ENCODE measurements at regions not wholly inside any gene's neighbourhood (a gene's known extent, or its start where the extent isn't known, plus 50 kb on each side); places are given as distances from the start of the nearest gene placed in this dataset.

- Histone ChIP-seq H2AFZ (ENCODE audit: control insufficient read depth, low read depth, low read length) (no peak overlapping the region), H3K27me3 (replicated peaks in 1 of 2; ENCODE audit: control insufficient read depth in 2 of 2, insufficient read depth in 2 of 2, low read length in 1 of 2) (no peaks in the 10 kb centered on the region), H3K4me1 (ENCODE audit: control insufficient read depth, insufficient read depth, low read length) (no peaks in the 10 kb centered on the region), H3K9ac (ENCODE audit: control insufficient read depth, insufficient read depth, low read length) (no peak overlapping the region), H3K4me2 (ENCODE audit: control insufficient read depth, insufficient read depth) (no peak overlapping the region), H3K79me2 (ENCODE audit: control insufficient read depth, insufficient read depth, low read length) (no peaks in the 10 kb centered on the region), H3K36me3 (ENCODE audit: control insufficient read depth in 2 of 2, insufficient read depth in 2 of 2, low read length in 1 of 2) (no peaks in the 10 kb centered on the region), H3K27ac (ENCODE audit: control insufficient read depth, insufficient read depth) (no peak overlapping the region), H4K20me1 (ENCODE audit: control insufficient read depth, insufficient read depth) (no peaks in the 10 kb centered on the region), H3K9me3 (replicated peaks; ENCODE audit: control insufficient read depth, insufficient read depth, low read length) (no peaks in the 10 kb centered on the region), H3K4me3 (no peak overlapping the region)
- BruUV-seq (replicated peaks), result no TSS peak
- FAIRE-seq (no peak), ATAC-seq (no peak), DNase-seq (ENCODE audit: low read depth, low spot score) (no peak)
- WGBS (ENCODE audit: insufficient coverage, insufficient replicate concordance, low lambda C conversion rate, missing lambda C conversion rate), result 31% methylated on average over 8 of the region's 8 CpGs
- in situ Hi-C loops (cut with MboI), result no loop called here
- RAD21 ChIA-PET (ENCODE audit: unreplicated experiment), result interaction anchor here (0.8 to 1.3 kb wide), 2 partner anchors 10 to 202 kb away, joined by 3 read pairs; no protein-coding TSS in a partner anchor
- intact Hi-C loops (cut with micrococcal nuclease; ENCODE audit: unreplicated experiment), result loop anchor here (5.0 kb wide), 1 partner anchor 192 kb away; no protein-coding TSS in a partner anchor
- POLR2A ChIA-PET, result no interaction called here
- CTCF ChIA-PET, result interaction anchor here (0.7 to 3.6 kb wide), 17 partner anchors 9 to 619 kb away, joined by 3 to 23 read pairs (median 3); no protein-coding TSS in a partner anchor
- peak in 1 of 3 experiments; percentile 35; a peak in 1 of 6 replicates for TF ChIP-seq CTCF (IDR thresholded peaks at IDR 0.05 in 2 of 3, conservative IDR thresholded peaks at IDR 0.05 in 1 of 3; ENCODE audit: control insufficient read depth in 2 of 3, extremely low read depth in 1 of 3, insufficient read depth in 1 of 3, low read depth in 3 of 3, low read length in 3 of 3)
- peak; percentile 47; the same call in 1 of the 2 replicates for TF ChIP-seq YY1 (IDR thresholded peaks at IDR 0.05; ENCODE audit: low read depth, low read length)
- peak; percentile 24; the same call in 1 of the 2 replicates for TF ChIP-seq SMC3 (IDR thresholded peaks at IDR 0.05; ENCODE audit: borderline replicate concordance, low read length)
- no peak for TF ChIP-seq NFIC (IDR thresholded peaks at IDR 0.05; ENCODE audit: low read depth, low read length)
- TF ChIP-seq MAX (IDR thresholded peaks at IDR 0.05; ENCODE audit: low read depth, low read length), result no peak
- TF ChIP-seq RAD21 (IDR thresholded peaks at IDR 0.05; ENCODE audit: insufficient read depth, low read depth, low read length), result peak; percentile 40
- TF ChIP-seq USF2 (IDR thresholded peaks at IDR 0.05; ENCODE audit: borderline replicate concordance, low read depth, low read length), result no peak
- SMC1A ChIA-PET (ENCODE audit: uncharacterized antibody, unreplicated experiment), result interaction anchor here (0.8 to 1.7 kb wide), 8 partner anchors 10 to 1857 kb away, joined by 3 to 6 read pairs (median 3); no protein-coding TSS in a partner anchor
Measured at GRCh38 chr14:86654558-86655184, 1124.7 kb downstream of the FLRT2 start.
